ENCODE measurements at regions not wholly inside any gene's neighbourhood (a gene's known extent, or its start where the extent isn't known, plus 50 kb on each side); places are given as distances from the start of the nearest gene placed in this dataset.

- POLR2A ChIA-PET = interaction anchor here (0.7 kb wide), 1 partner anchor 278 kb away, joined by 4 read pairs; no protein-coding TSS in a partner anchor
- no peak for TF ChIP-seq CTCF (IDR thresholded peaks at IDR 0.05; ENCODE audit: control extremely low read depth, extremely low read depth, low read depth, missing control alignments)
- no peak for DNase-seq (ENCODE audit: extremely low spot score)
- CTCF ChIA-PET = no interaction called here
These were observed 198.0 kb downstream of the UQCRFS1 start for GRCh38 chr19:29014857-29015436.

- no peak for DNase-seq (ENCODE audit: extremely low spot score)
- ChIA-PET CTCF (no interaction called here), POLR2A (interaction anchor here (0.7 kb wide), 1 partner anchor 279 kb away, joined by 4 read pairs; no protein-coding TSS in a partner anchor)
- no peak for TF ChIP-seq CTCF (IDR thresholded peaks at IDR 0.05; ENCODE audit: control extremely low read depth, extremely low read depth, low read depth, missing control alignments)
These were observed 199.0 kb downstream of the UQCRFS1 start for GRCh38 chr19:29013988-29014387.

- ChIA-PET CTCF (no interaction called here), POLR2A (no interaction called here)
- DNase-seq (ENCODE audit: extremely low spot score) = no peak
- no peak for TF ChIP-seq CTCF (IDR thresholded peaks at IDR 0.05; ENCODE audit: control extremely low read depth, extremely low read depth, low read depth, missing control alignments)
These were observed 199.6 kb downstream of the UQCRFS1 start for GRCh38 chr19:29013325-29013724.

GRCh38 chr19:29012457-29012856, 200.5 kb downstream of the UQCRFS1 start:
- TF ChIP-seq CTCF (IDR thresholded peaks at IDR 0.05; ENCODE audit: control extremely low read depth, extremely low read depth, low read depth, missing control alignments) = no peak
- ChIA-PET CTCF (no interaction called here), POLR2A (no interaction called here)
- no peak for DNase-seq (ENCODE audit: extremely low spot score)

GRCh38 chr19:29010276-29010675, 202.7 kb downstream of the UQCRFS1 start:
- CTCF ChIA-PET = no interaction called here
- POLR2A ChIA-PET = no interaction called here
- DNase-seq (ENCODE audit: extremely low spot score) = no peak
- TF ChIP-seq CTCF (IDR thresholded peaks at IDR 0.05; ENCODE audit: control extremely low read depth, extremely low read depth, low read depth, missing control alignments) = no peak

- CTCF ChIA-PET = no interaction called here
- POLR2A ChIA-PET = no interaction called here
- no peak for TF ChIP-seq CTCF (IDR thresholded peaks at IDR 0.05; ENCODE audit: control extremely low read depth, extremely low read depth, low read depth, missing control alignments)
- DNase-seq (ENCODE audit: extremely low spot score) = no peak
These were observed 206.8 kb downstream of the UQCRFS1 start for GRCh38 chr19:29006057-29006735.
